ENCODE measurements at regions not wholly inside any gene's neighbourhood (a gene's known extent, or its start where the extent isn't known, plus 50 kb on each side); places are given as distances from the start of the nearest gene placed in this dataset.

- no peak for DNase-seq
These were observed 2119.8 kb upstream of the CELF4 start for GRCh38 chr18:39685303-39685902.

GRCh38 chr18:39681061-39681460 is 2115.5 kb upstream of the CELF4 start:
- no peak for DNase-seq

GRCh38 chr18:39675906-39676305 is 2110.3 kb upstream of the CELF4 start:
- DNase-seq = no peak

GRCh38 chr18:39675368-39675767 is 2109.8 kb upstream of the CELF4 start:
- DNase-seq = peak; percentile 50

- no peak for DNase-seq
These were observed 2106.6 kb upstream of the CELF4 start for GRCh38 chr18:39672171-39672570.

- peak; percentile 5 for DNase-seq
These were observed 2102.3 kb upstream of the CELF4 start for GRCh38 chr18:39667905-39668304.

GRCh38 chr18:39666541-39666940 is 2100.9 kb upstream of the CELF4 start:
- no peak for DNase-seq

- no peak for DNase-seq
These were observed 2096.3 kb upstream of the CELF4 start for GRCh38 chr18:39661856-39662366.

GRCh38 chr18:39660141-39660540 is 2094.5 kb upstream of the CELF4 start:
- DNase-seq = peak; percentile 12

- no peak for DNase-seq
These were observed 2089.7 kb upstream of the CELF4 start for GRCh38 chr18:39655341-39655740.

- DNase-seq = no peak
These were observed 2087.6 kb upstream of the CELF4 start for GRCh38 chr18:39653221-39653620.

GRCh38 chr18:39648616-39649015 is 2083.0 kb upstream of the CELF4 start:
- no peak for DNase-seq

- peak; percentile 85 for DNase-seq
These were observed 2082.3 kb upstream of the CELF4 start for GRCh38 chr18:39647627-39648534.

- no peak for DNase-seq
These were observed 2072.6 kb upstream of the CELF4 start for GRCh38 chr18:39638224-39638623.

GRCh38 chr18:39636931-39637330 is 2071.3 kb upstream of the CELF4 start:
- DNase-seq = no peak

GRCh38 chr18:39635966-39636365 is 2070.4 kb upstream of the CELF4 start:
- no peak for DNase-seq

GRCh38 chr18:39635192-39635591 is 2069.6 kb upstream of the CELF4 start:
- DNase-seq = no peak

- no peak for DNase-seq
These were observed 2062.3 kb upstream of the CELF4 start for GRCh38 chr18:39627936-39628335.

- DNase-seq = peak; percentile 55
These were observed 2059.4 kb upstream of the CELF4 start for GRCh38 chr18:39624961-39625360.

GRCh38 chr18:39622431-39622830 is 2056.8 kb upstream of the CELF4 start:
- DNase-seq = peak; percentile 16

GRCh38 chr18:39620551-39621168 is 2055.1 kb upstream of the CELF4 start:
- DNase-seq = no peak

GRCh38 chr18:39618265-39619003 is 2052.8 kb upstream of the CELF4 start:
- DNase-seq = no peak

Measured in fibroblast of upper back skin (primary cell).